Endothelial cell of umbilical vein (primary cell): ENCODE measurements at regions not wholly inside any gene's neighbourhood (a gene's known extent, or its start where the extent isn't known, plus 50 kb on each side); places are given as distances from the start of the nearest gene placed in this dataset.

Experiments
- CTCF ChIP-seq, 2 donors: IDR thresholded peaks; 1 replicate in 1 of 2; 2 replicates in 1 of 2; pipeline ENCODE4 v1.5.1; 2011; ENCODE audit warnings: low read length in 2 of 2, mild to moderate bottlenecking in 2 of 2, moderate library complexity in 2 of 2, control low read depth in 1 of 2, inconsistent platforms in 1 of 2, low read depth in 1 of 2; ENCODE audit not compliant: insufficient read depth in 1 of 2; ENCODE audit errors: extremely low read depth in 1 of 2
- MAX ChIP-seq: IDR thresholded peaks from 2 replicates; pipeline ENCODE4 v1.6.1; 2011; ENCODE audit not compliant: insufficient read depth, insufficient read length
- POLR2A ChIP-seq: IDR thresholded peaks from 2 replicates; pipeline ENCODE4 v1.6.1; 2012; ENCODE audit warnings: low read depth, mild to moderate bottlenecking, control low read depth, low read length
- POLR2AphosphoS5 ChIP-seq: IDR thresholded peaks from 2 replicates; pipeline ENCODE4 v1.6.1; 2012; ENCODE audit warnings: low read depth, mild to moderate bottlenecking, control low read depth, low read length, moderate library complexity; ENCODE audit not compliant: insufficient read depth

GRCh38 chr18:44464398-44465180, 216.1 kb upstream of the SETBP1 start:
- TF ChIP-seq POLR2AphosphoS5 (no peak), CTCF (IDR thresholded peaks at IDR 0.05; ENCODE audit: extremely low read depth in 1 of 2, insufficient read depth in 1 of 2, low read depth in 1 of 2, low read length in 2 of 2) (no peak), MAX (no peak), POLR2A (no peak)
